ENCODE measurements at regions not wholly inside any gene's neighbourhood (a gene's known extent, or its start where the extent isn't known, plus 50 kb on each side); places are given as distances from the start of the nearest gene placed in this dataset.
"Not testable (repeated sequence)": the region's sequence is repeated elsewhere in the genome, so short reads cannot be mapped to it uniquely, and the experiment has no call there.

DNA sequence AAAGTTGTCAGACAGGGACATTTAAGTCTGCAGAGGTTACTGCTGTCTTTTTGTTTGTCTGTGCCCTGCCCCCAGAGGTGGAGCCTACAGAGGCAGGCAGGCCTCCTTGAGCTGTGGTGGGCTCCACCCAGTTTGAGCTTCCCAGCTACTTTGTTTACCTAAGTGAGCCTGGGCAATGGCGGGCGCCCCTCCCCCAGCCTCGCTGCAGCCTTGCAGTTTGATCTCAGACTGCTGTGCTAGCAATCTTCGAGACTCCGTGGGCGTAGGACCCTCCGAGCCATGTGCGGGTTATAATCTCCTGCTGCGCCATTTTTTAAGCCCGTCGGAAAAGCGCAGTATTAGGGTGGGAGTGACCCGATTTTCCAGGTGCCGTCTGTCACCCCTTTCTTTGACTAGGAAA, 378.0 kb upstream of the LRRC3B start:
- TF ChIP-seq, protein P1, sequence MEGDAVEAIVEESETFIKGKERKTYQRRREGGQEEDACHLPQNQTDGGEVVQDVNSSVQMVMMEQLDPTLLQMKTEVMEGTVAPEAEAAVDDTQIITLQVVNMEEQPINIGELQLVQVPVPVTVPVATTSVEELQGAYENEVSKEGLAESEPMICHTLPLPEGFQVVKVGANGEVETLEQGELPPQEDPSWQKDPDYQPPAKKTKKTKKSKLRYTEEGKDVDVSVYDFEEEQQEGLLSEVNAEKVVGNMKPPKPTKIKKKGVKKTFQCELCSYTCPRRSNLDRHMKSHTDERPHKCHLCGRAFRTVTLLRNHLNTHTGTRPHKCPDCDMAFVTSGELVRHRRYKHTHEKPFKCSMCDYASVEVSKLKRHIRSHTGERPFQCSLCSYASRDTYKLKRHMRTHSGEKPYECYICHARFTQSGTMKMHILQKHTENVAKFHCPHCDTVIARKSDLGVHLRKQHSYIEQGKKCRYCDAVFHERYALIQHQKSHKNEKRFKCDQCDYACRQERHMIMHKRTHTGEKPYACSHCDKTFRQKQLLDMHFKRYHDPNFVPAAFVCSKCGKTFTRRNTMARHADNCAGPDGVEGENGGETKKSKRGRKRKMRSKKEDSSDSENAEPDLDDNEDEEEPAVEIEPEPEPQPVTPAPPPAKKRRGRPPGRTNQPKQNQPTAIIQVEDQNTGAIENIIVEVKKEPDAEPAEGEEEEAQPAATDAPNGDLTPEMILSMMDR (IDR thresholded peaks at IDR 0.05; ENCODE audit: borderline replicate concordance, extremely low read depth, low read length, poor library complexity, severe bottlenecking): not testable (repeated sequence)
- not testable (repeated sequence) for TF ChIP-seq EZH2 (IDR thresholded peaks at IDR 0.05; ENCODE audit: borderline replicate concordance, low read depth, low read length, severe bottlenecking)

Data from DND-41 (cell line).